HG03025 (cell line): ENCODE measurements at regions not wholly inside any gene's neighbourhood (a gene's known extent, or its start where the extent isn't known, plus 50 kb on each side); places are given as distances from the start of the nearest gene placed in this dataset.
"Not testable (repeated sequence)": the region's sequence is repeated elsewhere in the genome, so short reads cannot be mapped to it uniquely, and the experiment has no call there.

Source experiments
- ATAC-seq: cut with Tn5 transposase; IDR thresholded peaks from one replicate; pipeline ENCODE4 v1.9.1; 2021; ENCODE audit warnings: mild to moderate bottlenecking, moderate library complexity; ENCODE audit not compliant: unreplicated experiment, low FRiP score

DNA sequence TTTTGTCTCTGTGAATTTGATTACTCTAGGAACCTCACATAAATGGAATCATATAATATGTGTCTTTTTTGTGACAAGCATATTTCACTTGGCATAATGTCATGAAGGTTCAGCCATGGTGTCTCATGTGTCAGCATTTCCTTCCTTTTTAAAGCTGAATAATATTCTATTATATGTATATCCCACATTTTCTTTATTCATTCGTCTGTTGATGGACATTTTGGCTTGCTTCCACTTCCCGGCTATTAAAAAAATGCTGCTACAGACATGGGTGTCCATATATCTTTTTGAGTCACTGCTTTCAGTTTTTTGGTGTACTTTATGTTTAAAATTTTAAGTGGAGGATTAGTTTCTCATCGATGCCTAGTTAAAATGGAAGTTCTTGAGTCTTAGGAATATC is 59.8 kb upstream of the C5orf63 start:
- ATAC-seq = no peak

DNA sequence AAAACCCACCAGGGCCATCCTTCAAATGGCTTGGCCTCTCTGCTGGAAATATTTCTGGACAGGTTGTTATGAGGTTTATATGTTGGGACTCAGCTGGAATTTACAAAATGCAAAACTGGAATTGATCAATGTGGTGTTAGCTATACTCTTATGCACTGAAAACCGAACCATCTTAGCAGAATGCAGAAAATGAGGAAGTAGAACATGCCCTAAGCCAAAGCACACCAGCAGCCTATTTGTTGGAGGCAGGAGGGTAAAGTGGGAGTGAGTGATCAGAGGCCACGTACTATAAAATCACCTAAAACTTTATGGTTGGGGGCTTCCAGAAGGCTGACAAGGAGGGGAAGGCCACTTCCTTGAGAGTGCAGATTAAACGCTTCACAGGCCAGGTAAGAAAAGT is 63.6 kb upstream of the C5orf63 start:
- no peak for ATAC-seq

DNA sequence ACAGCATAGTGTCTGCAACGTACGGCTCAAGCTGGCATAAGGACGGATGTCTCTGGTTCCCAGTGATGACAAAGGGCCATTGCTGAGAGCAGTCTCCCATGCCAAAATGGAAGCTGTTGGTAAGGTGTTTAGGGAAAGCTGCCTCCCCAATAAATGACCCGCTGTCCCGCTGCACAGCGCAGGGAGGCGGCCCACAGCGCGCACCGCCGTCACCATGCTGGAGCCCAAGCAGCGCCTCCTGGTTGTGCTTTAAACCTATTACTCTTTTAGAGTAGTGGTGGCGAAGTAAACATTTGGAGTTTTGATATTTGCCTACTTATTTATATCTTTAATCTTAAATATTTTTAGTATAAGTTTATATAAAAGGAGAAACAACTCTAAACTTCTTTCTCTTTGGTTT is 70.4 kb upstream of the C5orf63 start:
- no peak for ATAC-seq

DNA sequence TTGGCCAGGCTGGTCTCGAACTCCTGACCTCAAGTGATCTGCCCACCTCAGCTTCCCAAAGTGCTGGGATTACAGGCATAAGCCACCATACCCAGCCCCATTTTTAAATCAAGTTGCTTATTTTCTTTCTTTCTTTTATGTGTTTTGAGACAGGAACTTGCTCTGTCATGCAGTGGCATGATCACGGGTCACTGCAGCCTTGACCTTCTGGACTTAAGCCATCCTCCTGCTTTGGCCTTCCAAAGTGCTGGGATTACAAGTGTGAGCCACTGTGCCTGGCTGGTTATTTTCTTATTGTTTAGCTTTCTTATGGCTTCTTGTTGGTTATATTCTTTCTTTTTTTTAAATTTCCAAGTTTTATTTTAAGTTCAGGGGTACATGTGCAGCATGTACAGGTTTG is 79.7 kb upstream of the C5orf63 start:
- no peak for ATAC-seq

DNA sequence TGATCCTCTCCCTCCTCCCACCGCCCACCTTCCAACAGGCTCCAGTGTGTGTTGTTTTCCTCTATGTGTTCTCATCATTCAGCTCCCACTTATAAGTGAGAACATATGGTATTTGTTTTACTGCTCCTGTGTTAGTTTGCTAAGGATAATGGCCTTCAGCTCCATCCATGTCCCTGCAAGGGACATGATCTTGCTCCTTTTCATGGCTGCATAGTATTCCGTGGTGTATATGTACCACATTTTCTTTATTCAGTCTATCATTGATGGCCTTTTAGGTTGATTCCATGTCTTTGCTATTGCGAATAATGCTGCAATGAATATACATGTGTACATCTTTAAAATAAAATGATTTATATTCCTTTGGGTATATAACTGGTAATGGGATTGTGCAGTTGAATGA is 80.2 kb upstream of the C5orf63 start:
- ATAC-seq = no peak

DNA sequence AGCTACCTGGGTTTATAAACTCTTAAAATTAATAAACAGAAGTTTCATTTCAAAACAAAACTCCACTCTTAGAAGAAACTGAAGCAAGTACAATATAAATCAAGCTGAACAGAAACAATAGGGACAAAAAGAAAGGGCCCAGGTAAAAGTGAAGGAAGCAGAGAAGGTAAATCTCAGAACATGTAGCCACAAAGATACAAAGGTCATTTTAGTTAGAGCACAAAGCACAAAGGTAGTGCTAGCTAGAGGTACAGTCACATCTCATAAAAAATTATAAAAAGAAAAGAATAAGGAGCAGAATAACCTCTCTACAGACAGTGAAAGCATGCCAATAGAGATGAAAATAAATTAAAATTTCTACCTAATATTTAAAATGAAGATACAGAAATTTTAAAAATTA is 90.4 kb upstream of the C5orf63 start:
- ATAC-seq = no peak

DNA sequence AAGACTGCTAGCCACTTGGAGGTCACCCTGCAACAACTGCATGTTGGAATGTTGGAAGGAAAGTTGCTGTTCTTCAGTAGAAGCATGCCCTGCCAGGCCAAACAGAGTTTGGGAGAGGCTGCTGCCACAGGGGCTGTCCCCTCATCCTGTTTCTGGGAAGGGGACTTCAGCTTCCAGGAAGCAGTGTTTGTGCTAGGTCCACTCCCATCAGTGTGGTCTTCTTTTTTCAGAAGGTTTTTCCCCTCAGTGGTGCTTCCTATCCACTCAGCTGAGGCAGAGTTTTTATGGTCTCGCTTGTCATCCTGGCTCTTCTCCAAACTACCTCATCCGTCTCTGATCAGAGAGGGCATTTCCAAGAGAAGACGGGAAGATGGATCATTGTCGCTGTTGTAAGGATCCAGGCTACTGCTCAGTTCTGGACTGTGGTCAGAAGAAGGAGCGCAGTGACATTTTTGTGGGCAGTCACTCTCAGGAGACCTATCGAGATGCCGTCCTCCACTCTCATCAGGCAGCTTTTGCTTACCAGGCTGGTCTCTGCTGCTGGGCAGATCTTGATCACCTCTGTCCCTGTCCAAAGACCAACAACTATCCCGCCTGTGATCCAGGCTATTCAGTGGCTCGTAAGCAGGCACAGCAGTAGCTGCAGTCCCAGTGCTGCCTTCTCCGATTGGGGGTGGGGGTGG is 97.8 kb upstream of the C5orf63 start:
- no peak for ATAC-seq

DNA sequence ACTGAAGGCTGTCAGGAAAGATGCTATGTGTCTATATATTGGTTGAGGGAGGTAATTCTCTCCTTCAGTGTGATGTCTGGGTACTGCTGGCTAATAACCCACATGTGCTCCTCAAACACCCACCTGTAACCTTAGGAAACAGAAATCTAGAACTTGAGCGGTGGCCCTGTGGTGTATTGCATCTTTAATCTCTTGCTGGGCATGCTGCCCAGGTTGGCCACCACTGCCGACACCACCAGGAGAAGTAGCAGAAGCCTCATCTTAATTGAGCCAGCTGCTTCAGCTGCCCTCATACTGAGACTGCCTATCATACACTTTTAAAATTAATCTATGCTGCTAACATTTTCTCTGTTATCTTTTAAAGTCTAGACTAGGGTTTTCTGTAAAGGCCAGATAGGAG is 103.5 kb upstream of the C5orf63 start:
- ATAC-seq = no peak

DNA sequence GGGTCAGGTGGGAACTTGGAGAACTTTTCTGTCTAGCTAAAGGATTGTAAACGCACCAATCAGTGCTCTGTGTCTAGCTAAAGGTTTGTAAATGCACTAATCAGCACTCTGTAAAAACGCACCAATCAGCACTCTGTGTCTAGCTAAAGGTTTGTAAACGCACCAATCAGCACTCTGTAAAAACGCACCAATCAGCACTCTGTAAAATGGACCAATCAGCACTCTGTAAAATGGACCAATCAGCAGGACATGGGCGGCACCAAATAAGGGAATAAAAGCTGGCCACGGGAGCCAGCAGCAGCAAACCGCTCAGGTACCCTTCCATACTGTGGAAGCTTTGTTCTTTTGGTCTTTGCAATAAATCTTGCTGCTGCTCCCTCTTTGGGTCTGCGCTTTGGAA is 108.0 kb upstream of the MEGF10 start:
- ATAC-seq = not testable (repeated sequence)

DNA sequence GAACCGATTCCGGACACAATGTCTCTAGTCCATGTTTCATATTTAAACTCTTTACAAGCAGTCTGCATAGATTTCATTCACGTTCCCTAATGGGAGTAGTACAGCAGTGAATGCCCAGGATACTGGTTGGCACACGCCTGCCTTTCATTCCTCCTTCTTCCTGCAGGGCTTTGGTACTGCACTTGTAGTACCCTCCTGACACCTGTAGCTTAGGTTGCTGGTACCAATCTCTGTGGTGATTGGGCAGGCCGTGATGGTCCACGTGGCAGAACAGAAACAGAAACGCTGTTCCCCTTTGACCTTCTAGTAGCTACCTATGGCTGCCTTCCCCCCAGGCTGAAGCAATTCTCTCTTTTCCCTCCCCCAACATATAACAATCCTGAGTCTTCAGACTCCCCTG is 107.3 kb upstream of the MEGF10 start:
- no peak for ATAC-seq

DNA sequence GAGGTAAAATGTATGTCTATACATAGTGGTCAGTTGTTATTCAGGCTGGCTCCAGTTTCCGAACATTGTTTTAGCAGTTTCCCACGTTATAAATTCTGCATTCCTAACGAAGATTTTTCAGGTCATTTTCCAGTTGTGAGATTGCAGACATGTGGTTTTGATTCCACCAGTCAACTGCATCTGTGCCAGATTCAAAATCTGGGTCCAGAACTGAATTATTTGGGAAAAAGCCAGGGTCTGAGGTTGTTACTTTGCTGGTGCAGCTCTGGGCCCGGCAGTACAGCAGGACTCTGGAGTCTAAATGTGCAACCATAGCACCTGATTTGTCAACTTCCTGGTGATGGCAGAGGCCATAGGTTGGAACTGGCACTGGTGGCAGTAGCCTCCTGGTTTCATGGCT is 105.7 kb upstream of the MEGF10 start:
- no peak for ATAC-seq

DNA sequence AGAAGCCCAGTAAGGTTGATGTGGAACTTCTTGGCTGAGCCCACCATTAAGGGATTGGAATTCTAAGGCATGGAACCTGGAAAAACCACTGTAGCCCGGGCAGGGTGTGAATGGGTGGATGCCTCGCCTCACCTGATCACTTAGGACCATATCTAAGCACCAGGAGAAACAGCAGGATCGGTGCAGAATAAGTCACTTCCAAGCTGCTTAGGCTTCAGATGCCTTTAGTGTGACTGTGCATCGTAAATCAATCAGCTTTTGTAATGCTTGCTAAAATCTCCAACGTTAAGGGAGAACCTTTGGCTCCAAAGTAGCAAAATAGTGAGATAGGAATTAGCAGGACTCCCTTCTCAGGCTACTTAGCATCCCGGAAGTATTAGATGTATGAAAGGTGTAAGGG is 103.9 kb upstream of the MEGF10 start:
- ATAC-seq = no peak

DNA sequence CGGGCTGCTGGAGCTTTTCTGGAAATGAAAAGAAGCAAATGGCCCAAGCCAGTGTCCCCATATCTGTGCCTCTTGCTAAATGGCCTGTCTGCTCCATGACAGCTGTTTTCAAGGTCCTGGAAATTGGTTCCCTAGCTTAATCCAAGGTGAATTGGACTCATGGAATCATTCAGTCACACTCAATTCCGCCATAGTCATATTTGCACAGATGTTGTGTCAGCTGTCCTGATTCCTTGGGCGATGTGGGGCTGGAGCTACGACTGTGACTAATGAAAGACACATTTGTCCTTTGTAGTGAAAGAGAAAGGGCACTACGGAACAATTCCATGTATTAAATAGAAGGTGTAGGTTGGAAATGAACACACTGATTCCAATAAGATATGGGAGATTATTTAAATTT is 102.9 kb upstream of the MEGF10 start:
- no peak for ATAC-seq

DNA sequence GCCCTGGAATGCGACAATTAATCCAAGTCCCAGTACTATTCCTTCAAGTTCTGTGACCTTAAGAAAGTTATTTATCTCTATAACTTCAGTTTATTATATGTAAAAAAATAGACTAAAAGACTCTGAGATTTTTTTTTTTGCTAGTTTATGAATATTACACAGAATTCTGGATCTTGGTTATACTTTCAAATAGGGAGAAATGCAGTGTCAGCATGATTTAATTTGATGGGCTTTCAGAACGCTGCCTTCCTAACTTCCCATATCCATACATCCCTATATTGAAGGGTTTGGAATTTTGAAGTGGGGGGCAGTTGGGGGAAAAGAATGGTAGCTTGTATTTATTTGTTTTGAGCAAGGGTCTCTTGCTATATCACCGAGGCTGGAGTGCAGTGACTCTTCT is 98.4 kb upstream of the MEGF10 start:
- ATAC-seq = no peak

DNA sequence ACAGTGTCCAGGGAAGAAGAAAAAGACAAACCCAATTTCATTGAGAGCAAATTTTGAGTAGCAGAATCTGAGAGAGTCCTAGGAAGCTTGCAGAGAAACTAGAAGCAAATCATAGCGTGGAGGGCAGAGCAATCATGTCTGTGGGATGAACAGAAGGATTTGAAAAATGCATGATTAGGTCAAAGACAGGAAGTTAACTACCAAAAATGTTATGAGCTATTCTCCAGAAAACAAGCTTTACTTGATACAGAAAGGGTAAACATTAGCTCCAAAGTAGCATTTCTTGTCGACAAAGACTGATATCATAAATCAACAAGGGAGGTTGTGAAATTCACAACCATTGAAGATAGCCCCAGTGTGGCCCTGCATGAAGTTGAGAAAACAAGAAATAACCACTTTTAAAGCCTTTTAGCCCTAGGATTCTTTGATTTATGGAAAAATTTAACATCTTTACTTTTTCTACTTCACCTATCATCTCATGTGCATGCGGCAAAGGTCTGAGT is 97.7 kb upstream of the MEGF10 start:
- ATAC-seq = no peak

DNA sequence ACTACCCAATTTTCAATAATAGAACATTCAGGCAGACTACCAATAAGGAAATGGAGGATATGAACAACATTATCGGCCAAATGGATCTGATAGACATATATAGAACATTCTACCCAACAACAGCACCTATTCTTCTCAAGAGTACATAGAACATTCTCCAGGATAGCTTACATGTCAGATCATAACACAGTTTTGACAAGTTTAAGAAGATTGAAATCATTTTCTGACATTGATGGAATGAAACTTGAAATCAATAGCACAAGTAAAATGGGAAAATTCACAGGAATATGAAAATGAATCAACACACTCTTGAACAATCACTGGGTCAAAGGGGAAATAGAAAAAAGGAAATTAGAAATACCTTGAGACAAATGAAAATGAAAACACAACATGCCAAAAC is 94.6 kb upstream of the MEGF10 start:
- ATAC-seq = no peak

DNA sequence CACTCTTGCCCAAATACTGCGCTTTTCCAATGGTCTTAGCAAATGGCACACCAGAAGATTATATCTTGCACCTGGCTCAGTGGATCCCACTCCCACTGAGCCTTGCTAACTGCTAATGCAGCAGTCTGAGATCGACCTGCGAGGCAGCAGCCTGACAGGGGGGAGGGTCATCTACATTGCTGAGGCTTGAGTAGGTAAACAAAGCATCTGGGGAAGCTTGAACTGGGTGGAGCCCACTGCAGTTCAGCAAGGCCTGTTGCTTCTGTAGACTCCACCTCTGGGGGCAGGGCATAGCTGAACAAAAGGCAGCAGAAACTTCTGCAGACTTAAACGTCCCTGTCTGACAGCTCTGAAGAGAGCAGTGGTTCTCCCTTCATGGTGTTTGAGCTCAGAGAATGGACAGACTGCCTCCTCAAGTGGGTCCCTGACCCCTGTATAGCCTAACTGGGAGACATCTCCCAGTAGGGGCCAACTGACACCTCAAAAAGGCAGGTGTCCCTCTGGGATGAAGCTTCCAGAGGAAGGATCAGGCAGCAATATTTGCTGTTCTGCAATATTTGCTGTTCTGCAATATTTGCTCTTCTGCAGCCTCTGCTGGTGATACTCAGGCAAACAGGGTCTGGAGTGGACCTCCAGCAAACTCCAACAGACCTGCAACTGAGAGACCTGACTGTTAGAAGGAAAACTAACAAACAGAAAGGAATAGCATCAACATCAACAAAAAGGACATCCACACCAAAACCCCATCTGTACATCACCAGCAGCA is 93.0 kb upstream of the MEGF10 start:
- not testable (repeated sequence) for ATAC-seq

DNA sequence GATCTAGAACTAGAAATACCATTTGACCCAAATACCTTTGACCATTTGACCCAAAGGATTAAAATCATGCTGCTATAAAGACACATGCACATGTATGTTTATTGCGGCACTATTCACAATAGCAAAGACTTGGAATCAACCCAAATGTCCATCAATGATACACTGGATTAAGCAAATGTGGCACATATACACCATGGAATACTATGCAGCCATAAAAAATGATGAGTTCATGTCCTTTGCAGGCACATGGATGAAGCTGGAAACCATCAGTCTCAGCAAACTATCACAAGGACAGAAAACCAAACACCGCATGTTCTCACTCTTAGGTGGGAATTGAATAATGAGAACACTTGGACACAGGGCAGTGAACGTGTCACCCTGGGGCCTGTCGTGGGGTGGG is 87.9 kb upstream of the MEGF10 start:
- not testable (repeated sequence) for ATAC-seq

DNA sequence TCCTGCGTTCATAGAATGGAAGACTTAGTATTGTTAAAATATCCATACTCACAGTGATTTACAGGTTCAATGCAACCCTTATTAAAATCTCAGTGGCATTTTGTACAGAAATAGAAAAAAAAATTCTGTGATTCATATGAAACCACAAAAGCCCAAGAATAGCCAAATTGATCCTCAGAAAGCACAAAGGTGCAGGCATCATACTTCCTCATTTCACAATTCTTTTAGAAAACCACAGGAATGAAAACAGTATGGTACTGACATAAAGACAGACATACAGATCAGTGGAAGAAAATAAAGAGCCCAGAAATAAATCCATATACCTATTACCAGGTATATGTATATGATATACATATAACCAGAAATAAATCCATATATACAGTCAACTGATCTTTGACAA is 86.8 kb upstream of the MEGF10 start:
- ATAC-seq = no peak

DNA sequence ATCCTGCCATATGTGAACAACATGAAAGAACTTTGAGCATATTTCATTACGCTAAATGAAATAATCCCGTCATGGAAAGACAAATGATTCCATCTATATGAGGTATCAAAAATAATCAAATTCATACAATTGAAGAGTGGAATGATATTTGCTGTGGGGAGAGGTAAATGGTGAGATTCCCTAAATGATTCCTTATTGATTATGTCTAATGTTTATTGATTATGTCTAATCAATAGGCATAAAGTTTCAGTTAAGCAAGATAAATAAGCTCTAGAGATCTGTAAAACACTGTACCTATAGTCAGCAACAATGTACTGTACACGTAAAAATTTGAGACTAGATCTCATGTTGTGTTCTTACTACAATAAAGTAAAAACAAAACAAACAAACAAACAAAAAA is 85.4 kb upstream of the MEGF10 start:
- no peak for ATAC-seq

DNA sequence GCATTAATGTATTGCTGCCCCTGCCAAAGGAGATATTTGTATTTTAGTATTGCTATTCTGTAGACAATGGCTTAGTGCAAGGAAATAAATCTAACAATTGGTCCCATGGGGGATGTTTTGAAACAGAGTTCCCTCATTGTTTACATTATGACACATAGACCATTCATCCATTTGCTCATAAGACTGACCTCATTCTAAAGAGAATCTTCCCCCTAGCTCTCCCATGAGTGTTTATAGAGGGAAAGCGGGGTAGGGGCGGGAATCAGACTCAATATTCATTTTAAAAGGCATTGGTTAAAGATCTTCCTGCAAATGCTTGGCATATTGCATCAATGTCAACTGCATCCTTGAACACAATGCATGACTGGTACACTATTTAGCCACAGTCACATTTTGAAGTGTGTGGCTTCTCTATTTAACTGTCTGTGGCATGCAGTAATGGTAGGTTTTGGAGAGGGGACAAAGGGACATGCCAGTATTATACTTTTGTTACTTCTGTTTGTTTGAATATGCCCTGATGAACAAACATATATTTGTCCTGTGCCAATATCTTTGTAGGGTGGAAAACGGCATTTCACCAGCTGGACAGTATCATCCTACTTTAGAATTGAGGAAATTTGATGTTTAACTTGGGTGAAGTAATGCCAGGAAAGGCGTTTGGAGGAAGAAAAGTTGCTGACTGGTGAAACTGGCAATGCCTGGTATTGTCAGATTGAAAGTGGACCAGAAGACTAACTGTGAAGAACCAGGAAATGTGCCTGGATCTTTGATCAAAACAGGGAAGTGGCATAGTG is 84.1 kb upstream of the MEGF10 start:
- ATAC-seq = no peak
